ENCODE measurements at regions not wholly inside any gene's neighbourhood (a gene's known extent, or its start where the extent isn't known, plus 50 kb on each side); places are given as distances from the start of the nearest gene placed in this dataset.

DNA sequence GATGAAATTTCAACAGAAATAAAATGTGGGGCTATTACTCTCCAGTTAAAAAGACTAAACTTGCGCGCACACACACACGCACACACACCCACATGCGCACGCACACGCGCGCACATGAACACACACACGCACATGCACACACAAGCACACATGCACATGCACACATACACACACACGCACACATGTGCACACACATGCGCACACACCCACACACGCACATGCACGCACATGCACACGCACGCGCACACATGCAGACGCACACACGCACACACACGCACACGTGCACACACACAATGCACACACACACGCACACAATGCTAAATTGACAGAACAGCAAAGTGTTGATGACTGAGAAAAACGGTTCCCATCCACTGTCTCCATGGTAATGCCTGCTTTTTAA is 754.1 kb downstream of the CBLN4 start:
- Mint-ChIP-seq H3K4me3 (no peak overlapping the region), H3K27me3 (no peaks in the 10 kb centered on the region), H3K36me3 (no peaks in the 10 kb centered on the region), H3K9me3 (ENCODE audit: low read depth) (peaks cover 13% of the 10 kb centered on the region), H3K4me1 (no peaks in the 10 kb centered on the region), H3K27ac (no peak overlapping the region)
- CTCF ChIA-PET, result no interaction called here
- DNase-seq (no peak), ATAC-seq (no peak)

DNA sequence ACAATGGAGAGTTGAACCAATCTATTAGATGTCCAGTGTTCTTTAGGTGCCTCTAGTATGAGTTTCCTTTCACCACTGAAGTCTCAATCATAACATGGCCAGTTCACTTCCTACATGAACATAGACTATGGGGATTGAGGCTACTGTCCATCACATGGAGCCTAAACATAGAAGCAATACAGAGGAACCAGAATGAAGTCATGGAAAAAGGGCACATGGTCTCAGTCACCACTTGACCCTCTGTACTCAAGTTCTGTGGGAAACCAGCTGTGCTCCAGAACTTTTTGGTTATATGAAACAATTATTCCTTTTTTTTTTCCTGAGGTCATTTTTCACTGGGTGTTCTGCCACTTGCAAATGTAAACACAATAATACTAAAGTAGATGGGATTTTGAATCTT is 762.5 kb downstream of the CBLN4 start:
- peaks cover 16% of the 10 kb centered on the region for H3K9me3 Mint-ChIP-seq (ENCODE audit: low read depth)

DNA sequence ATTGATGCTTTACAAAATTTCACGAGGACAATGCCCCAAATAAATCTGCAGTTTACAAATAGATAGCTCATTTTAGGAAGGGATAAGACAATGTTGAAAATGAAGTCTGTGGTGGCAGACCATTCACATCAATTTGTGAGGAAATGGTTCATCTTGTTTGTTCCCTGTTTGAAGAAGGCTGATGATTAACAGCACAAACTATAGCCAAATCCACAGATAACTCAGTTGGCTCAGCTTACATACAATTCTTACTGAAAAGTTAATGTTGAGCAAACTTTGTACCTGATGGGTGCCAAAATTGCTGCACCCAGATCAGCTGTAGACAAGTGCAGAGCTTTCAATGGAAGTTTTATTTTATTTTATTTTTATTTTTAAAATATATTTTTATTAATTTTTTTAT is 763.9 kb downstream of the DOK5 start:
- CTCF ChIA-PET, result no interaction called here
- Mint-ChIP-seq H3K27ac (no peak overlapping the region), H3K9me3 (ENCODE audit: low read depth) (peaks cover 8% of the 10 kb centered on the region), H3K27me3 (no peaks in the 10 kb centered on the region), H3K36me3 (no peaks in the 10 kb centered on the region), H3K4me1 (no peaks in the 10 kb centered on the region), H3K4me3 (no peak overlapping the region)
- DNase-seq, result no peak
- no peak for ATAC-seq

More for the DNA sequence above, 762.5 kb downstream of the CBLN4 start:
- no peak for DNase-seq
- no peak for ATAC-seq
- Mint-ChIP-seq H3K27ac (no peak overlapping the region), H3K36me3 (no peaks in the 10 kb centered on the region), H3K27me3 (no peaks in the 10 kb centered on the region), H3K4me3 (no peak overlapping the region), H3K4me1 (no peaks in the 10 kb centered on the region)
- CTCF ChIA-PET, result no interaction called here

DNA sequence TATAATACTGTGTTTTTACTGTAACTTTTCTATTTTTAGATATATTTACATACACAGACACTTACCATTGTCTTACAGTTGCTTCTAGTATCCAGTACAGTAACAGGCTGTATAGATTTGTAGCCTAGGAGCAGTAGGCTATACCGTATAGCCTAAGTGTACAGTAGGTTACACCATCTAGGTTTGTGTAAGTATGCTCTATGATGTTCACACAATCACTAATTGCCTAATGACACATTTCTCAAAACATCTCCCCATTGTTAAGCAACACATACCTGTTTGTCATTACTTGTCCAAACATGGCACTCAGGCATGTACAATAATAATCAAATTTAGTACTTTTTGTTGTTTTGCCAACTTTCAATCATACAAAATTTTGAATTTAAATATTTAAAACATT is 757.3 kb downstream of the DOK5 start:
- Mint-ChIP-seq H3K36me3 (no peaks in the 10 kb centered on the region), H3K27ac (no peak overlapping the region), H3K27me3 (no peaks in the 10 kb centered on the region), H3K4me1 (no peaks in the 10 kb centered on the region), H3K9me3 (ENCODE audit: low read depth) (peaks cover 7% of the 10 kb centered on the region), H3K4me3 (no peak overlapping the region)
- CTCF ChIA-PET, result no interaction called here
- no peak for ATAC-seq
- DNase-seq, result no peak

DNA sequence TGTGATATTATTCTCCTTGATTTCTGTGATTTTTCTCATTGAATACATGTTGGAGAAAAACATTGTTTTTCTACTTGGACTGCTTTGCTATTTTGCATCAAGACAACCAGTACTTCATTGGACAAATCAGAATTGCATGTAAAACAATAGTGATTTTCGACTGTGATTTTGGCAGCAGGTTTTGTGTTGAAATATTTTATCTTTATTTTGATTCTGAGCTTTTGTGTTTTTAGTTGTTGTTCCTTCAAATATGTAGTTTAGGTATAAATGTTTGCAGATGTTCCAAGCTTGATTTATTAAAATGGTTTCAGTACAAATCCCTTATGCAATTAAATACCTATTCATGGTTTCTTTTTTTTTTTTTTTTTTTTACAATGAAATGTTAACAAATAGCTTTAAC is 754.1 kb downstream of the DOK5 start:
- CTCF ChIA-PET, result no interaction called here
- ATAC-seq (no peak), DNase-seq (no peak)
- H3K4me3 Mint-ChIP-seq, result no peak overlapping the region
- no peaks in the 10 kb centered on the region for H3K36me3 Mint-ChIP-seq
- H3K27ac Mint-ChIP-seq, result no peak overlapping the region
- no peaks in the 10 kb centered on the region for H3K4me1 Mint-ChIP-seq
- H3K9me3 Mint-ChIP-seq (ENCODE audit: low read depth), result peaks cover 7% of the 10 kb centered on the region
- H3K27me3 Mint-ChIP-seq, result no peaks in the 10 kb centered on the region

DNA sequence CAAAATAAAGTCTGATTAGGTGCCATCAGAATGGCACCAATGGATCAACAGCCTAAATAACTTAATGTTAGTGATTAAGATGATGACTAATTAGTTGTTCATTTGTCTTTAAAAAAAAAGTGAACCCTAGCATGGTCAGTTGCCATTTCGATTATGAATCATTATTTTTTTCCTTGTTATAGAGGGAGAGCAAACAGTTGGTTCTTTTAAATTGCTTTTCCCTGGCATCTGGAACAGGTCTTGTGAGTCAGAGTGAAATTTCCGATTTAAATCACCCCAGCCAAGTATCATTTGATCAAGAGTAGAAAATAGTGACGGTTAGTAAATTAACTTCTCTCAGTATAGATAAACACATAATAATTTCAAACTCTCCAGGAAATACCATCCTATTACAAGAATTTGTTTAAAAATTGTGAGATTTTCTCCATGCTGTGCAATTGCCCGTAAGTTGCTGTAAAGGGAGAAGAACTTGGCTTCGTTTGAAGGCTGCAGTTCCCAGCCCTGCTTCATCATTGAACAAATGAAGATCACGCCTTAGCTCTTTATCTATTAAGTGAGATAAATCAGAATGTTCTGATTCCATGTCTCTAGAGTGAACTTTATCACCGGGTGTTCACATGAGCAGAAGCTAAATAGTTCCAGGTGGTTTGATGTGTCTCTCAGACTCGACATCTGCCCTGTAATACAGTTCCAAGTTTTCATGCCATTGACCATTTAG is 741.3 kb downstream of the DOK5 start:
- no peak overlapping the region for H3K27ac Mint-ChIP-seq
- no peaks in the 10 kb centered on the region for H3K27me3 Mint-ChIP-seq
- DNase-seq (no peak), ATAC-seq (no peak)
- no peak overlapping the region for H3K4me3 Mint-ChIP-seq
- no peaks in the 10 kb centered on the region for H3K36me3 Mint-ChIP-seq
- peaks cover 10% of the 10 kb centered on the region for H3K9me3 Mint-ChIP-seq (ENCODE audit: low read depth)
- H3K4me1 Mint-ChIP-seq, result no peaks in the 10 kb centered on the region
- CTCF ChIA-PET, result no interaction called here

DNA sequence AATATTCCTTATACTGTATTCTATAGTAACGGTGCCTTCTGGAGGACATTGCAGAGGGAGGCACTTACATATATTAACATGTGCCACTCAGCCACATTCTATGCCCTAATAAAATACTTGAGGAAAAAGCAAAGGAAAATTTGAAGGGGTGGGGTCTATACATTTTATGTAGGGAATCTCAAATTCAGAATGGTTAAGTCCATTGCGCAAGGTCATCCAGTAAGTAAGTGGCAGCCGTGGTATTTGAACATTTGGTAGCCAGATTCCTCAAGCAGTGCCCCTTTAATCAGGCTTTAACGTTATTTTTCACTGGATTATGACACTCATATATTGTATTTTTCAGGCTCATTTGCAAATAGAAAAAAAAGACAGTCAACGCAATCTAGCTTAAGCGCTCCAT is 738.3 kb downstream of the DOK5 start:
- H3K4me1 Mint-ChIP-seq, result no peaks in the 10 kb centered on the region
- peaks cover 5% of the 10 kb centered on the region for H3K9me3 Mint-ChIP-seq (ENCODE audit: low read depth)
- no peak for DNase-seq
- H3K36me3 Mint-ChIP-seq, result no peaks in the 10 kb centered on the region
- no peak for ATAC-seq
- H3K27me3 Mint-ChIP-seq, result no peaks in the 10 kb centered on the region
- no peak overlapping the region for H3K27ac Mint-ChIP-seq
- no peak overlapping the region for H3K4me3 Mint-ChIP-seq
- CTCF ChIA-PET, result no interaction called here

DNA sequence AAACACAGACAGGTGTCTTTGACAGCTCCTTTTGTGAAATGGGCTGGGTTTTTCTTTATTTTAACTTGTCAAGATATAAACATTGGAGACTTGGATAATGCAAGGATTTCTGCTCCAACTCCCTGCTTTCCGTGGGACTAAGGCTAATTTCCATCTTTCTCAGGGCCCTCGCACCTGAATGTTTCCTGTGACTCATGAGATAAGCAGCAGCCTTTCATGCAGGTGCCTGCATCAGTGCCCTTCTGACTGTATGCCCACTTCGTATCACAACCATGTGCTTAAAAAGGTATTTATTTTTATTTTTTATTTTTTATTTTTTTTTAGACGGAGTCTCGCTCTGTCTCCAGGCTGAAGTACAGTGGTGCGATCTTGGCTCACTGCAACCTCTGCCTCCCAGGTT is 736.1 kb downstream of the DOK5 start:
- DNase-seq, result no peak
- H3K4me3 Mint-ChIP-seq, result no peak overlapping the region
- H3K9me3 Mint-ChIP-seq (ENCODE audit: low read depth), result peaks cover 7% of the 10 kb centered on the region
- ATAC-seq, result no peak
- CTCF ChIA-PET, result no interaction called here
- no peaks in the 10 kb centered on the region for H3K4me1 Mint-ChIP-seq
- H3K27me3 Mint-ChIP-seq, result no peaks in the 10 kb centered on the region
- H3K27ac Mint-ChIP-seq, result no peak overlapping the region
- no peaks in the 10 kb centered on the region for H3K36me3 Mint-ChIP-seq

DNA sequence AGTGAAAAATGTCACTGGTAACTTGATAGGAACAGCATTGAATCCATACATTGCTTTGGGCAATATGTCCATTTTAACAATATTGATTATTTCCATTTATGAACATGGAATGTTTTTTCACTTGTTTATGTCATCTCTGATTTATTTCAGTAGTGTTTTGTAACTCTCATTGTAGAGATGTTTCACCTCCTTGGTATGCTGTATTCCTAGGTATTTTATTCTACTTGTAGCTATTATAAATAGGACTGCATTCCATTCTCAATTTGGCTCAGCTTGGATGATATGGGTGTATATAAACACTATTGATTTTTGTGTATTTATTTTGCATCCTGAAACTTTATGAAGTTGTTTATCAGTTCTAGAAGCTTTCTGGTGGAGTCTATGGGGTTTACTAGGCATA is 730.3 kb downstream of the DOK5 start:
- DNase-seq (no peak), ATAC-seq (no peak)
- Mint-ChIP-seq H3K9me3 (ENCODE audit: low read depth) (peaks cover 5% of the 10 kb centered on the region), H3K27me3 (no peaks in the 10 kb centered on the region), H3K27ac (no peak overlapping the region), H3K4me1 (no peaks in the 10 kb centered on the region), H3K36me3 (no peaks in the 10 kb centered on the region), H3K4me3 (no peak overlapping the region)
- CTCF ChIA-PET, result no interaction called here

DNA sequence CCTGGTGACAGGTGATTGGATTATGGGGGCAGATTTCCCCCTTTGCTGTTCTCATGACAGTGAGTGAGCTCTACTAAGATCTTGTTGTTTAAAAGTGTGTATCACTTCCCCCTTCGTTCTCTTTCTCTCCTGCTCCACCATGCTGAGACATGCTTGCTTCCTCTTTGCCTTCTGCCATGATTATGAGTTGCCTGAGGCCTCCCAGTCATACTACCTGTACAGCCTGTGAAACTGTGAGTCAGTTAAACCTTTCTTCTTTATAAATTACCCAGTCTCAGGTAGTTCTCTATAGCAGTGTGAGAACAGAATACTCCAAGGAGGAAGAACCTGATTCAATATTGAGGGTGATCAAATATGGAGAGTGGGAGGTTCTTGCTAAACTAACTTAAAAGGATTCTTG is 724.9 kb downstream of the DOK5 start:
- H3K4me3 Mint-ChIP-seq, result no peak overlapping the region
- no peaks in the 10 kb centered on the region for H3K4me1 Mint-ChIP-seq

DNA sequence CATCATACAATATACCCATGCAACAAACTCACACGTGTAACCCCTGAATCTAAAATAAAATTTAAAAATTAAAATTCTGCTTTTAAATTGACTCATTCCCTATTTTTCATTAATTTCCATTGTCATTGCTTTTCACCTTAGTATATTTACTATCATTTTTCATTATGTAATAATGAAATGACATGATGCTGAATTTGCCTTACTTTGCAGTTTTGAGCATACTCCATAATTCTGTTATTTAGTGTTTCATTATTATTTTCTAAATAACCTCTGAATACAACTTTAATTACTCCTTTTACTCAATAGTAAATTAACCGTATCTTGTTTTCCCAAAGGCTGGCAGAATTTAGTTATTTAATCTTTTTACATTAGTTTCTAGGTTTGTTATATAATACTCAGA is 719.6 kb downstream of the DOK5 start:
- CTCF ChIA-PET, result no interaction called here
- no peaks in the 10 kb centered on the region for H3K36me3 Mint-ChIP-seq
- no peak overlapping the region for H3K4me3 Mint-ChIP-seq
- no peak for DNase-seq
- H3K27ac Mint-ChIP-seq, result no peak overlapping the region
- H3K27me3 Mint-ChIP-seq, result no peaks in the 10 kb centered on the region
- H3K9me3 Mint-ChIP-seq (ENCODE audit: low read depth), result peaks cover 13% of the 10 kb centered on the region
- no peaks in the 10 kb centered on the region for H3K4me1 Mint-ChIP-seq
- ATAC-seq, result no peak

More for the DNA sequence above, 724.9 kb downstream of the DOK5 start:
- Mint-ChIP-seq H3K27me3 (no peaks in the 10 kb centered on the region), H3K9me3 (ENCODE audit: low read depth) (peaks cover 13% of the 10 kb centered on the region), H3K36me3 (no peaks in the 10 kb centered on the region), H3K27ac (no peak overlapping the region)
- CTCF ChIA-PET, result no interaction called here
- ATAC-seq (no peak), DNase-seq (no peak)

DNA sequence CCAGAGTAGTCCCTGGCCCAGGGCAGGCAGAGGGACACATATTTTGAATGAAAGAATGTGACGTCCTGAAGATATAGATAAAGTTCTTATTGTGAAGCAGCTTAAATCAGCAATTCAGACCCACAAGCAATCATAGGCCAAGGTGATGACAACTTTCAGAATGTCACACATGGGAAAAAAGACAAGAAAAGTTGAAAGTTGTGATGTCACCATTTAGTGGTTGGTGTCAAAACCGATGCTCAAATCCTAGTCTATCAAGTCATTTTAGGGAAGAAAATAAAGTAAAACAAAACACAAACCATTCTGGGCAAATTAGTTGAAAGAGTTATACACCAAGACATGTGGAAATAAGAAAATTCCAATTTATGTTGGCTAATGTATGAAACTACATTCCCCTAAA is 710.8 kb downstream of the DOK5 start:
- DNase-seq, result no peak
- no peak for ATAC-seq
- Mint-ChIP-seq H3K27ac (no peak overlapping the region), H3K27me3 (no peaks in the 10 kb centered on the region), H3K4me3 (no peak overlapping the region), H3K36me3 (peaks cover 1% of the 10 kb centered on the region), H3K4me1 (no peaks in the 10 kb centered on the region), H3K9me3 (ENCODE audit: low read depth) (peaks cover 15% of the 10 kb centered on the region)
- CTCF ChIA-PET, result no interaction called here

DNA sequence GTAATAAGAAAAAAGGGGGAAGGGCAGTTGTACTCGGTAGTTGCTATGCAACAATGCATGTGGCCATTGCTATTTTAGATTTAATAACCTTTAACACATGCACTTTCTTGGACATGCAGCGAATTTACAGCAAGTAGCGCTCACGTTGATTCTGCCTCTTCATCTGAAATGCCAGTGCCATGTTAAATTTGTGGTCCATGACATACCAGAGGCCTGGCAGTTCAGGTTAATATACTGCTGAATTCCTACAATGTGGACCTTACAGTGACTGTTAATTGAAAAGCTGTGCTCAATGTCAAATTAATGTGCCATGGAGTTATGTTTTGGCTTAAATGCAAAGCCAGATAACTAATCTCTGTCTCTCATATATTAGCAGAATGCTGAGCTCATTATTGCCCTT is 699.7 kb downstream of the DOK5 start:
- Mint-ChIP-seq H3K27me3 (no peaks in the 10 kb centered on the region), H3K4me3 (no peak overlapping the region), H3K36me3 (no peaks in the 10 kb centered on the region), H3K9me3 (ENCODE audit: low read depth) (peaks cover 6% of the 10 kb centered on the region), H3K27ac (no peak overlapping the region), H3K4me1 (no peaks in the 10 kb centered on the region)
- CTCF ChIA-PET, result no interaction called here
- DNase-seq, result no peak
- no peak for ATAC-seq

DNA sequence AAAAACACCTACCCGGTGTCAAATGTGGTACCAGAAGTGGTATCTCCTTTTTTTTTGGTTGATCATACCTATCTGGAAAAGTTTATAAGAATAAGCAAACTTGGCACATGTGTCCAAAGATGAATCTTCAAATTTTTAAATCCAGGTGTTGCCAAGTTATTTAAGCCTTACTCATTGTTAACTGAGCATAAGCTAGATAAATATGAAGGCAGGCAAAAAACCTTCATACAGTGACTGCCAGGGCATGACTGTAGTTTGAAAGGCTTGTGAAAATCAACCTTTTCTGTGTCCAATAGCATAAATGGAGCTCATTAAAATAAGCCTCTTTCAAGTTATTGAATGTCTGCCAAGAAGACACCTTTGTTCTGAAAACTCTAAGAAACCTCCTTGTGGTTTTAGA is 699.2 kb downstream of the DOK5 start:
- no peak overlapping the region for H3K4me3 Mint-ChIP-seq
- no peak for ATAC-seq
- H3K27ac Mint-ChIP-seq, result no peak overlapping the region
- no peaks in the 10 kb centered on the region for H3K36me3 Mint-ChIP-seq
- no peaks in the 10 kb centered on the region for H3K27me3 Mint-ChIP-seq
- peaks cover 6% of the 10 kb centered on the region for H3K9me3 Mint-ChIP-seq (ENCODE audit: low read depth)
- CTCF ChIA-PET, result no interaction called here
- DNase-seq, result no peak
- no peaks in the 10 kb centered on the region for H3K4me1 Mint-ChIP-seq

DNA sequence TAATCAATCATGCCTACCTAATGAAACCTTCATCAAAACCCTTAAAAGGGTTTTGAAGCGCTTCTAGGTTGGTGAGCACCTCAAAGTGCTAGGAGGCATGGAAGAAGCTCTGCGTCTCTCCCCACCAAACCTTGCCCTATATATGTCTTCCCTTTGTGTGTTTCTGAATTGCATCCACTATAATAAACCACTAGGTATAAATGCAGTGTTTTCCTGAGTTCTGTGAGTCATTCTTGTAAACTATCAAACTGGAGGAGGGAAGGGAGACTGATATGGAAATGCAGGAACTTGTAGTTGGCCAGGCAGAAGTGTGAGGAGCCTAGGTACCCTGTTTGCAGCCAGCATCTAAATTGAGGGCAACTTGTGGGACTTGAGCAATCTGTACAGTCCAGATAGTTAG is 698.8 kb downstream of the DOK5 start:
- ATAC-seq (no peak), DNase-seq (no peak)
- no peaks in the 10 kb centered on the region for H3K4me1 Mint-ChIP-seq
- no peaks in the 10 kb centered on the region for H3K27me3 Mint-ChIP-seq
- H3K4me3 Mint-ChIP-seq, result no peak overlapping the region
- H3K27ac Mint-ChIP-seq, result no peak overlapping the region
- no peaks in the 10 kb centered on the region for H3K36me3 Mint-ChIP-seq
- CTCF ChIA-PET, result no interaction called here
- H3K9me3 Mint-ChIP-seq (ENCODE audit: low read depth), result peaks cover 6% of the 10 kb centered on the region
